GM10266 (cell line): ENCODE measurements at regions not wholly inside any gene's neighbourhood (a gene's known extent, or its start where the extent isn't known, plus 50 kb on each side); places are given as distances from the start of the nearest gene placed in this dataset.

Experiments
- DNase-seq: peaks from one replicate; pipeline ENCODE4 v3.0.0; 2012; ENCODE audit errors: extremely low spot score
- TF ChIP-seq, protein P1 (sequence below): IDR thresholded peaks from 2 replicates; pipeline ENCODE4 v1.5.1; 2012; ENCODE audit warnings: mild to moderate bottlenecking, low read depth; ENCODE audit not compliant: control insufficient read depth, insufficient read depth; ENCODE audit errors: missing control alignments

DNA sequence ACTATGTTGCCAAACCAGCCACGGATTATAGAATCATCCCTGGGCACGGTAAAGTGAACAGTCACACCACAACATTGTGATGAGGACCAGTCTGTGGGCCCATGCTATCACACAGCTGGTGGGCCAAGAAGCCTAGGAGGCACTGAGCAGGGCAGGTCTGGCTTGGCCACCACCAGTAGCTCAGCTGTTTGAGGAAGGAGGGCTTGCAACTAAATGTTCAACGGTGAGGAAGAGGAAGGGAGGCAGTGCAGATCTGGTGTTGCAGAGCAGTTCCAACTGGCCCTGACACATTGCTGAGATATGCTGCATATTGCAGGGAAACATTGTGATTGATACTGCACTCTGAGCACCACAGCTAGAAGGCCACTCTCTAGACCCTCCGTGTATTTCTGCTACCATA lies 77.9 kb upstream of the ATG10 start:
- no peak for DNase-seq
- TF ChIP-seq, protein P1, sequence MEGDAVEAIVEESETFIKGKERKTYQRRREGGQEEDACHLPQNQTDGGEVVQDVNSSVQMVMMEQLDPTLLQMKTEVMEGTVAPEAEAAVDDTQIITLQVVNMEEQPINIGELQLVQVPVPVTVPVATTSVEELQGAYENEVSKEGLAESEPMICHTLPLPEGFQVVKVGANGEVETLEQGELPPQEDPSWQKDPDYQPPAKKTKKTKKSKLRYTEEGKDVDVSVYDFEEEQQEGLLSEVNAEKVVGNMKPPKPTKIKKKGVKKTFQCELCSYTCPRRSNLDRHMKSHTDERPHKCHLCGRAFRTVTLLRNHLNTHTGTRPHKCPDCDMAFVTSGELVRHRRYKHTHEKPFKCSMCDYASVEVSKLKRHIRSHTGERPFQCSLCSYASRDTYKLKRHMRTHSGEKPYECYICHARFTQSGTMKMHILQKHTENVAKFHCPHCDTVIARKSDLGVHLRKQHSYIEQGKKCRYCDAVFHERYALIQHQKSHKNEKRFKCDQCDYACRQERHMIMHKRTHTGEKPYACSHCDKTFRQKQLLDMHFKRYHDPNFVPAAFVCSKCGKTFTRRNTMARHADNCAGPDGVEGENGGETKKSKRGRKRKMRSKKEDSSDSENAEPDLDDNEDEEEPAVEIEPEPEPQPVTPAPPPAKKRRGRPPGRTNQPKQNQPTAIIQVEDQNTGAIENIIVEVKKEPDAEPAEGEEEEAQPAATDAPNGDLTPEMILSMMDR, result no peak

DNA sequence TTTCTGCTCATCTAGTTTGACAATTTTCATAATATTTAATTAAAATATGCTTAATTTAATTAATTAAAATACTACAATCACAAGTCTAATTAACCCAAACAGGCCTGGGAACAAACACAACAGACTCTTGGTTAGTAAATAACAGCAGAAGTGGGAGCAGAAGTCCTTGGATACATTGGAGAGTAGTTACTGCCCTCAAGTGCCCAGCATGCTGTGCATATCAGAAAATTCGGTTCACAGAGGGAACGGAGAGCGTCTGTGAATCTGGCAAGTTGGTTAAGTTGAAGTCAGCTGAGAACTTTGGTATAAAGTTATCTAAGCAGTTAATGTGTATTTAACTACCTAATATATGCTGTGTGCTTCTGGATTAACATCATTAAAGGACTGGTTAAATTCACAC lies 87.0 kb upstream of the ATG10 start:
- DNase-seq, result no peak
- TF ChIP-seq, protein P1, result no peak

DNA sequence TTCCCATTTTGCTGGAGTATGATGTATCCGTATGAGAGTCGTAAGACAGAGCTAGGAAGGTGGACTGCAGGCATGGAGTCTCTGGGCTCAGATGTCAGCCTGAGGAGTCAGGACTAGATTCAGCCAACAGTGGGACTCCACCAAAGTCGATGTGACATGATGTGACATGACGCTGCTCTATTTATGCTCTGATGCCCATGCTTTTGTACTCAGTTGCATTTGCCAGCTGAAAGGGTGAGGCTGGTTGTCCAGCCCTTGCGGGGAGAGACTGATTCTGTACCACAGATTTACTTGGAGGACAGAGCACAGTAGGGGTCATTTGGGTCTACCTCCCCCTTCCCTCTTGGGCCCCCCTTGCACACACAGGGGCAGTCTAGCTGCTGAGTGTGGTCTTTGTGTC lies 88.5 kb upstream of the ATG10 start:
- DNase-seq, result no peak
- TF ChIP-seq, protein P1, result no peak

DNA sequence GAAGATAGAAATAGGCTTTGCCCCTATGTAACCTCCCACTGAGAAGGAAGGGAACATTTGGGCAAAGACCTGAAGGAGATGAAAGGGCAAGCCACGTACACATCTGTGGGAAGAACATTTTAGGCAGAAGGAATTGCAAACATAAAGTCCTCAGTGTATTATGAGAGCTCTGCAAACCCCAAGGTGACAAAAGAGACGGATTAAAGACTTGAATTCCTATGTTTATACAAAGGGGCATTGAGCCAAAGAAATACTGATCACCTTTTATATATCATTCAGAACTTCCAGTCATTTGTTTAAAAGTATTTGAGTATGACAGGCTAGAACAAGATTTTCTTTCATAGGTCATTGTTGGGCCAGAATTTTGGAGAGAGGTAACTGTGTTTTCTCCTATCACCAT lies 90.2 kb upstream of the ATG10 start:
- TF ChIP-seq, protein P1, result no peak
- DNase-seq, result no peak

DNA sequence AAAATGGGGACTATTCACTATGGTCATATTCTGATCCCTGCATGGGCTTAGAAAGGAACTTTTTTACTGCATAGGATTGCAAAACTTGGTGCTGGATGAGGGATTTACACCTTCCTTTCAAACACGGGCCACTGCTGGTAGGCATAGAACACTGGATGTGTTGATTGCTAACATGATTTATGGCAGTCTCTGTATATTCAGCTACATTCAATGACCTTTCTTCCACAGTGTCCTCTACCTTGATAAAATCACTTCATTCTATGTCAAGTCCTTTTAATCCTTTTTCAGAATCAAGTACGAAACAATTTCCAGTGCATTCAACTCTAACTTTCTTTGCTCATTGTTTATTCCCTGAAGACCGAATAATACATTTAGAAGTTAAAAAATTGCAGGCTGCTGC lies 91.9 kb upstream of the ATG10 start:
- no peak for DNase-seq
- TF ChIP-seq, protein P1, result no peak

DNA sequence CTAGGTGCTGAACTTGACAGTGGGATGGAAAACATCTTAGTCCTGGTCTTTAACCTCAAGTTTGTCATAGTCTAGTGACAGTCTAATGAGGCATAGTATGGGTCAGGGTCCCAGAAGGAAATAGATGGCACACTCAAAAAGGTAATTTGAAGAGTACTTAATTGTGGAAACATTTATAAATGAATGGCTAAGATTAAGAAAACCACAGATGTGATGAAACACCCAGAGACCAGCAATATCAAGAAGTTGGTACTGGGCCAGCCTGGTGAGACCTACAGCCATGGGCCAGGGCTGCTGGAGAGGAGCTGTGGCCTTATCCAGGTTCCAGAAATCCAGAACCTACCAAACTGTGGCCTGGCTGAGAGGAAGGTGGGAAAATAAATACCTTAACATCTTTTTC lies 93.5 kb upstream of the ATG10 start:
- TF ChIP-seq, protein P1, result no peak
- DNase-seq, result no peak

DNA sequence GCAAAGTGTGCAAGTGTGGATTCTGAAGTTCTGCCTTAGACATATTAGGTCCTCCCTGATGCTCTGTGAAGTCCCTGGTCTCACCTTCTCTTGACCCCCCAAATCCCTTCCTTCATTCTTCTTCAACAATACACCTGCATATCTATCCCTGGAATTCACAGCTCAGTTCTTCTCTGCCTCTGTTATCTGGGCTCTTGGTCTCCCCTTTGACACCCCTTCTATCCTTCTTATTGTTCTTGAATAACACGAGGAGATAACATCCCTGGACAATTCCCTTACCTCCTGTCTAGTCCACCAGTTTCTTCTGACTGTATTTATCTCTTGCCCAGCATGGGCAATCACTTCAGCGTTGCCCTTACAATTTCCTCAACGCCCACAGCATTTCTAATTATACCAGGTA lies 104.8 kb upstream of the ATG10 start:
- TF ChIP-seq, protein P1, result no peak
- no peak for DNase-seq
